NCI-H2107 (cell line): ENCODE measurements at regions not wholly inside any gene's neighbourhood (a gene's known extent, or its start where the extent isn't known, plus 50 kb on each side); places are given as distances from the start of the nearest gene placed in this dataset.

Experiments used
- DNase-seq: peaks from one replicate; lab custom pipeline; 2025; lab: John Stamatoyannopoulos, UW

GRCh38 chr2:147553775-147554271, 291.0 kb upstream of the ACVR2A start:
- DNase-seq, result no peak

GRCh38 chr2:147550995-147551731, 293.7 kb upstream of the ACVR2A start:
- no peak for DNase-seq

- DNase-seq, result no peak
Observed at GRCh38 chr2:147549054-147549453, 295.8 kb upstream of the ACVR2A start.

- DNase-seq, result no peak
Observed at GRCh38 chr2:147548451-147548850, 296.4 kb upstream of the ACVR2A start.

- DNase-seq, result no peak
Observed at GRCh38 chr2:147547440-147547839, 297.4 kb upstream of the ACVR2A start.

- no peak for DNase-seq
Observed at GRCh38 chr2:147546109-147546508, 298.7 kb upstream of the ACVR2A start.

GRCh38 chr2:147543056-147543455, 301.8 kb upstream of the ACVR2A start:
- DNase-seq, result no peak

- no peak for DNase-seq
Observed at GRCh38 chr2:147542351-147542750, 302.5 kb upstream of the ACVR2A start.

- no peak for DNase-seq
Observed at GRCh38 chr2:147541314-147541713, 303.5 kb upstream of the ACVR2A start.

- no peak for DNase-seq
Observed at GRCh38 chr2:147538821-147539220, 306.0 kb upstream of the ACVR2A start.

GRCh38 chr2:147538088-147538487, 306.7 kb upstream of the ACVR2A start:
- DNase-seq, result no peak

- no peak for DNase-seq
Observed at GRCh38 chr2:147531269-147531668, 313.6 kb upstream of the ACVR2A start.

- no peak for DNase-seq
Observed at GRCh38 chr2:147530033-147530432, 314.8 kb upstream of the ACVR2A start.

- DNase-seq, result peak; percentile 17
Observed at GRCh38 chr2:147525819-147526489, 318.9 kb upstream of the ACVR2A start.

- DNase-seq, result no peak
Observed at GRCh38 chr2:147524912-147525311, 319.9 kb upstream of the ACVR2A start.

GRCh38 chr2:147523415-147523814, 321.4 kb upstream of the ACVR2A start:
- no peak for DNase-seq

- DNase-seq, result no peak
Observed at GRCh38 chr2:147521936-147522335, 322.9 kb upstream of the ACVR2A start.

GRCh38 chr2:147520817-147521216, 324.0 kb upstream of the ACVR2A start:
- DNase-seq, result no peak

- DNase-seq, result no peak
Observed at GRCh38 chr2:147519178-147519577, 325.7 kb upstream of the ACVR2A start.

- DNase-seq, result no peak
Observed at GRCh38 chr2:147515213-147515612, 329.6 kb upstream of the ACVR2A start.

GRCh38 chr2:147512206-147512605, 332.6 kb upstream of the ACVR2A start:
- peak; percentile 37 for DNase-seq

- peak; percentile 30 for DNase-seq
Observed at GRCh38 chr2:147511491-147511948, 333.3 kb upstream of the ACVR2A start.

- DNase-seq, result no peak
Observed at GRCh38 chr2:147509821-147510220, 335.0 kb upstream of the ACVR2A start.
